NCI-H2227 (cell line): ENCODE measurements at regions not wholly inside any gene's neighbourhood (a gene's known extent, or its start where the extent isn't known, plus 50 kb on each side); places are given as distances from the start of the nearest gene placed in this dataset.

Experiments used
- DNase-seq: peaks from one replicate; lab custom pipeline; 2025; ENCODE audit not compliant: unreplicated experiment; lab: John Stamatoyannopoulos, UW

- DNase-seq: no peak
These were observed 457.6 kb downstream of the TFAP2A start for GRCh38 chr6:9957215-9957759.

GRCh38 chr6:9948678-9949077 is 466.2 kb downstream of the TFAP2A start:
- no peak for DNase-seq

GRCh38 chr6:9943986-9944385 is 470.9 kb downstream of the TFAP2A start:
- DNase-seq: no peak

GRCh38 chr6:9943026-9943425 is 471.8 kb downstream of the TFAP2A start:
- no peak for DNase-seq

GRCh38 chr6:9942131-9942530 is 472.7 kb downstream of the TFAP2A start:
- DNase-seq: no peak

- no peak for DNase-seq
These were observed 476.1 kb downstream of the TFAP2A start for GRCh38 chr6:9938801-9939200.

- DNase-seq: no peak
These were observed 477.7 kb downstream of the TFAP2A start for GRCh38 chr6:9937031-9937763.

- no peak for DNase-seq
These were observed 478.3 kb downstream of the TFAP2A start for GRCh38 chr6:9936551-9936950.

GRCh38 chr6:9933677-9934076 is 481.2 kb downstream of the TFAP2A start:
- DNase-seq: no peak

GRCh38 chr6:9927275-9927674 is 487.6 kb downstream of the TFAP2A start:
- DNase-seq: no peak

GRCh38 chr6:9924971-9925370 is 489.9 kb downstream of the TFAP2A start:
- no peak for DNase-seq

GRCh38 chr6:9921366-9921765 is 493.5 kb downstream of the TFAP2A start:
- no peak for DNase-seq

- no peak for DNase-seq
These were observed 499.9 kb downstream of the TFAP2A start for GRCh38 chr6:9914951-9915350.

GRCh38 chr6:9901376-9901775 is 513.5 kb downstream of the TFAP2A start:
- DNase-seq: no peak

- DNase-seq: no peak
These were observed 518.1 kb downstream of the TFAP2A start for GRCh38 chr6:9896806-9897205.

- no peak for DNase-seq
These were observed 524.0 kb downstream of the TFAP2A start for GRCh38 chr6:9890893-9891292.

- no peak for DNase-seq
These were observed 524.4 kb downstream of the TFAP2A start for GRCh38 chr6:9890469-9890868.

GRCh38 chr6:9878535-9878934 is 536.3 kb downstream of the TFAP2A start:
- no peak for DNase-seq

GRCh38 chr6:9875605-9876353 is 539.1 kb downstream of the TFAP2A start:
- no peak for DNase-seq

- no peak for DNase-seq
These were observed 552.2 kb downstream of the TFAP2A start for GRCh38 chr6:9862603-9863167.

- no peak for DNase-seq
These were observed 563.1 kb downstream of the TFAP2A start for GRCh38 chr6:9851541-9852380.
